ENCODE measurements at regions not wholly inside any gene's neighbourhood (a gene's known extent, or its start where the extent isn't known, plus 50 kb on each side); places are given as distances from the start of the nearest gene placed in this dataset.

GRCh38 chr7:155913291-155913690 lies 101.0 kb upstream of the SHH start:
- no peak overlapping the region for H3K27ac ChIP-seq (ENCODE audit: low read length in 2 of 2)
- intact Hi-C loops (cut with micrococcal nuclease), result no loop called here
- no peak for ATAC-seq (ENCODE audit: low read depth)
- no peak overlapping the region for H3K27ac Mint-ChIP-seq
- no peak for TF ChIP-seq EZH2 (IDR thresholded peaks at IDR 0.05; ENCODE audit: borderline replicate concordance, insufficient read depth, low read depth, low read length, poor library complexity, severe bottlenecking)
- TF ChIP-seq, protein P1, sequence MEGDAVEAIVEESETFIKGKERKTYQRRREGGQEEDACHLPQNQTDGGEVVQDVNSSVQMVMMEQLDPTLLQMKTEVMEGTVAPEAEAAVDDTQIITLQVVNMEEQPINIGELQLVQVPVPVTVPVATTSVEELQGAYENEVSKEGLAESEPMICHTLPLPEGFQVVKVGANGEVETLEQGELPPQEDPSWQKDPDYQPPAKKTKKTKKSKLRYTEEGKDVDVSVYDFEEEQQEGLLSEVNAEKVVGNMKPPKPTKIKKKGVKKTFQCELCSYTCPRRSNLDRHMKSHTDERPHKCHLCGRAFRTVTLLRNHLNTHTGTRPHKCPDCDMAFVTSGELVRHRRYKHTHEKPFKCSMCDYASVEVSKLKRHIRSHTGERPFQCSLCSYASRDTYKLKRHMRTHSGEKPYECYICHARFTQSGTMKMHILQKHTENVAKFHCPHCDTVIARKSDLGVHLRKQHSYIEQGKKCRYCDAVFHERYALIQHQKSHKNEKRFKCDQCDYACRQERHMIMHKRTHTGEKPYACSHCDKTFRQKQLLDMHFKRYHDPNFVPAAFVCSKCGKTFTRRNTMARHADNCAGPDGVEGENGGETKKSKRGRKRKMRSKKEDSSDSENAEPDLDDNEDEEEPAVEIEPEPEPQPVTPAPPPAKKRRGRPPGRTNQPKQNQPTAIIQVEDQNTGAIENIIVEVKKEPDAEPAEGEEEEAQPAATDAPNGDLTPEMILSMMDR (IDR thresholded peaks at IDR 0.05), result no peak
- no peaks in the 10 kb centered on the region for H3K4me1 Mint-ChIP-seq
- no peaks in the 10 kb centered on the region for H3K4me1 ChIP-seq (ENCODE audit: control insufficient read depth in 2 of 2, insufficient read depth in 2 of 2, low read length in 2 of 2)
- no peak overlapping the region for H2AFZ ChIP-seq (ENCODE audit: insufficient read depth, low read depth, low read length, poor library complexity, severe bottlenecking)
- WGBS (ENCODE audit: insufficient coverage), result 96% methylated on average over 3 of the region's 7 CpGs
- no peaks in the 10 kb centered on the region for H3K27me3 Mint-ChIP-seq
- H3K4me2 ChIP-seq (replicated peaks; ENCODE audit: low read depth, low read length, poor library complexity, severe bottlenecking), result no peak overlapping the region
- H3K4me3 ChIP-seq (ENCODE audit: control extremely low read depth in 1 of 5, extremely low read depth in 1 of 5, insufficient read depth in 1 of 5, low read depth in 2 of 5, low read length in 4 of 5), result no peak overlapping the region
- no peaks in the 10 kb centered on the region for H4K20me1 ChIP-seq (ENCODE audit: control insufficient read depth, insufficient read depth, low read length, poor library complexity, severe bottlenecking)
- CTCF ChIA-PET, result no interaction called here
- peaks cover 9% of the 10 kb centered on the region for H3K9me3 Mint-ChIP-seq (ENCODE audit: insufficient read depth)
- no peaks in the 10 kb centered on the region for H3K36me3 ChIP-seq (replicated peaks in 1 of 2; ENCODE audit: control extremely low read depth in 1 of 2, control insufficient read depth in 1 of 2, extremely low read depth in 1 of 2, insufficient read depth in 2 of 2, low read length in 1 of 2)
- no peak overlapping the region for H3K4me3 Mint-ChIP-seq
- peaks cover 0 to 48% (median 3%) of the 10 kb centered on the region in 3 donors for H3K9me3 ChIP-seq (ENCODE audit: control extremely low read depth in 1 of 3, control insufficient read depth in 2 of 3, insufficient read depth in 1 of 3, low read length in 2 of 3)
- H3K9ac ChIP-seq (ENCODE audit: low read length), result no peak overlapping the region
- POLR2A ChIA-PET, result no interaction called here
- H3K27me3 ChIP-seq (replicated peaks in 1 of 4; ENCODE audit: control extremely low read depth in 1 of 4, control insufficient read depth in 3 of 4, insufficient read depth in 4 of 4, low read length in 3 of 4), result no peaks in the 10 kb centered on the region
- DNase-seq, result peak; percentile 13
- H3K79me2 ChIP-seq (ENCODE audit: control insufficient read depth, insufficient read depth, low read length), result no peaks in the 10 kb centered on the region

DNA sequence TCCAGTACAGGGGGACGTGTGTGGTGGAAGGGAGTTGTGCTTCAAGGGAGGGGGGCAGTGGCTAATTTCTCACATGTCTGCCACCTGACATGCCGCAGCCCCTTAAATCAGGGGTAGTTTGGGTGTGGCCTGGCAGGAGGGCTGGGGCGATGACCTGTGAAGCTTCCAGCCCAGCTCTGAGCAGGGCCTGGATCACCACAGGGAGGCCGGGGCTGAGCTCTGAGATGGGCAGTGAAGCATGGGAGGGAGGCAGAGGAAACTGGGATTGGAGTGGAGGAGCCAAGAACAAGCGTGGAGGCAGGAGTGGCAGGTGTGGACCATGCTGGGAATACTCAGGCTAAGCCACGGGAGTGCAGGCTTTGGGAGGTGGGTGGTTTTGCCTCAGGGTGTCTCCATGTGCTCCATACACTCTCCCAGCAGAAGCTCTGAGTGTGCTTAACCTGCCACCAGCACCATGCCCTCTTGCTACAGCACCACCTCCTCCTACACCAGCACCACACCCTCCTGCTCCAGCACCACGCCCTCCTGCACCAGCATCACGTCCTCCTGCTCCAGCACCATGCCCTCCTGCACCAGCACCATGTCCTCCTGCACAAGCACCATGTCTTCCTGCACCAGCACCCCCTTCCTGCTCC lies 99.3 kb upstream of the SHH start:
- no peaks in the 10 kb centered on the region for H3K4me1 Mint-ChIP-seq
- H3K36me3 ChIP-seq (replicated peaks in 1 of 2; ENCODE audit: control extremely low read depth in 1 of 2, control insufficient read depth in 1 of 2, extremely low read depth in 1 of 2, insufficient read depth in 2 of 2, low read length in 1 of 2), result no peaks in the 10 kb centered on the region

More for the DNA sequence above, 99.3 kb upstream of the SHH start:
- H3K79me2 ChIP-seq (ENCODE audit: control insufficient read depth, insufficient read depth, low read length), result no peaks in the 10 kb centered on the region
- H3K4me2 ChIP-seq (replicated peaks; ENCODE audit: low read depth, low read length, poor library complexity, severe bottlenecking), result no peak overlapping the region
- ATAC-seq (ENCODE audit: low read depth), result no peak
- Mint-ChIP-seq H3K9me3 (ENCODE audit: insufficient read depth) (peaks cover 9% of the 10 kb centered on the region), H3K27me3 (no peaks in the 10 kb centered on the region), H3K27ac (no peak overlapping the region), H3K4me3 (no peak overlapping the region)
- CTCF ChIA-PET, result no interaction called here
- H3K4me1 ChIP-seq (ENCODE audit: control insufficient read depth in 2 of 2, insufficient read depth in 2 of 2, low read length in 2 of 2), result no peaks in the 10 kb centered on the region
- POLR2A ChIA-PET, result no interaction called here
- no peak for DNase-seq
- TF ChIP-seq, protein P1 (IDR thresholded peaks at IDR 0.05), result no peak
- TF ChIP-seq EZH2 (IDR thresholded peaks at IDR 0.05; ENCODE audit: borderline replicate concordance, insufficient read depth, low read depth, low read length, poor library complexity, severe bottlenecking), result no peak
- peaks cover 0 to 50% (median 3%) of the 10 kb centered on the region in 3 donors for H3K9me3 ChIP-seq (ENCODE audit: control extremely low read depth in 1 of 3, control insufficient read depth in 2 of 3, insufficient read depth in 1 of 3, low read length in 2 of 3)
- no peak overlapping the region for H2AFZ ChIP-seq (ENCODE audit: insufficient read depth, low read depth, low read length, poor library complexity, severe bottlenecking)
- H3K9ac ChIP-seq (ENCODE audit: low read length), result no peak overlapping the region
- 75% methylated on average over 6 of the region's 8 CpGs for WGBS (ENCODE audit: insufficient coverage)
- H4K20me1 ChIP-seq (ENCODE audit: control insufficient read depth, insufficient read depth, low read length, poor library complexity, severe bottlenecking), result no peaks in the 10 kb centered on the region
- no peak overlapping the region for H3K27ac ChIP-seq (ENCODE audit: low read length in 2 of 2)
- H3K27me3 ChIP-seq (replicated peaks in 1 of 4; ENCODE audit: control extremely low read depth in 1 of 4, control insufficient read depth in 3 of 4, insufficient read depth in 4 of 4, low read length in 3 of 4), result no peaks in the 10 kb centered on the region
- H3K4me3 ChIP-seq (ENCODE audit: control extremely low read depth in 1 of 5, extremely low read depth in 1 of 5, insufficient read depth in 1 of 5, low read depth in 2 of 5, low read length in 4 of 5), result no peak overlapping the region
- intact Hi-C loops (cut with micrococcal nuclease), result no loop called here

All from B cell (primary cell).